ENCODE measurements at regions not wholly inside any gene's neighbourhood (a gene's known extent, or its start where the extent isn't known, plus 50 kb on each side); places are given as distances from the start of the nearest gene placed in this dataset.

- ATAC-seq: no peak
- TF ChIP-seq TOX (CRISPR knock-in tag; IDR thresholded peaks at IDR 0.05; ENCODE audit: borderline replicate concordance) (no peak), CSDC2 (CRISPR knock-in tag; IDR thresholded peaks at IDR 0.05) (no peak), ZNF70 (CRISPR knock-in tag; IDR thresholded peaks at IDR 0.05) (no peak), RARB (CRISPR knock-in tag; IDR thresholded peaks at IDR 0.05) (no peak)
- TF ChIP-seq, protein P1, sequence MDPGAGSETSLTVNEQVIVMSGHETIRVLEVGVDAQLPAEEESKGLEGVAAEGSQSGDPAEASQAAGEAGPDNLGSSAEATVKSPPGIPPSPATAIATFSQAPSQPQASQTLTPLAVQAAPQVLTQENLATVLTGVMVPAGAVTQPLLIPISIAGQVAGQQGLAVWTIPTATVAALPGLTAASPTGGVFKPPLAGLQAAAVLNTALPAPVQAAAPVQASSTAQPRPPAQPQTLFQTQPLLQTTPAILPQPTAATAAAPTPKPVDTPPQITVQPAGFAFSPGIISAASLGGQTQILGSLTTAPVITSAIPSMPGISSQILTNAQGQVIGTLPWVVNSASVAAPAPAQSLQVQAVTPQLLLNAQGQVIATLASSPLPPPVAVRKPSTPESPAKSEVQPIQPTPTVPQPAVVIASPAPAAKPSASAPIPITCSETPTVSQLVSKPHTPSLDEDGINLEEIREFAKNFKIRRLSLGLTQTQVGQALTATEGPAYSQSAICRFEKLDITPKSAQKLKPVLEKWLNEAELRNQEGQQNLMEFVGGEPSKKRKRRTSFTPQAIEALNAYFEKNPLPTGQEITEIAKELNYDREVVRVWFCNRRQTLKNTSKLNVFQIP (CRISPR knock-in tag; IDR thresholded peaks at IDR 0.05; ENCODE audit: borderline replicate concordance, low read depth): no peak
Measured at GRCh38 chr6:14885498-14885897, 360.4 kb upstream of the JARID2 start.

GRCh38 chr6:14887181-14887580 is 358.7 kb upstream of the JARID2 start:
- TF ChIP-seq OSR1 (CRISPR knock-in tag; IDR thresholded peaks at IDR 0.05): no peak
- no peak for TF ChIP-seq GLIS3 (CRISPR knock-in tag; IDR thresholded peaks at IDR 0.05)
- TF ChIP-seq ISL1 (CRISPR knock-in tag; IDR thresholded peaks at IDR 0.05): no peak
- no peak for TF ChIP-seq PPARA (CRISPR knock-in tag; IDR thresholded peaks at IDR 0.05; ENCODE audit: borderline replicate concordance)
- TF ChIP-seq CSDC2 (CRISPR knock-in tag; IDR thresholded peaks at IDR 0.05): no peak
- no peak for TF ChIP-seq ZFP30 (CRISPR knock-in tag; IDR thresholded peaks at IDR 0.05)
- TF ChIP-seq TOX (CRISPR knock-in tag; IDR thresholded peaks at IDR 0.05; ENCODE audit: borderline replicate concordance): no peak
- TF ChIP-seq, protein P2, sequence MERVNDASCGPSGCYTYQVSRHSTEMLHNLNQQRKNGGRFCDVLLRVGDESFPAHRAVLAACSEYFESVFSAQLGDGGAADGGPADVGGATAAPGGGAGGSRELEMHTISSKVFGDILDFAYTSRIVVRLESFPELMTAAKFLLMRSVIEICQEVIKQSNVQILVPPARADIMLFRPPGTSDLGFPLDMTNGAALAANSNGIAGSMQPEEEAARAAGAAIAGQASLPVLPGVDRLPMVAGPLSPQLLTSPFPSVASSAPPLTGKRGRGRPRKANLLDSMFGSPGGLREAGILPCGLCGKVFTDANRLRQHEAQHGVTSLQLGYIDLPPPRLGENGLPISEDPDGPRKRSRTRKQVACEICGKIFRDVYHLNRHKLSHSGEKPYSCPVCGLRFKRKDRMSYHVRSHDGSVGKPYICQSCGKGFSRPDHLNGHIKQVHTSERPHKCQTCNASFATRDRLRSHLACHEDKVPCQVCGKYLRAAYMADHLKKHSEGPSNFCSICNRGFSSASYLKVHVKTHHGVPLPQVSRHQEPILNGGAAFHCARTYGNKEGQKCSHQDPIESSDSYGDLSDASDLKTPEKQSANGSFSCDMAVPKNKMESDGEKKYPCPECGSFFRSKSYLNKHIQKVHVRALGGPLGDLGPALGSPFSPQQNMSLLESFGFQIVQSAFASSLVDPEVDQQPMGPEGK (CRISPR knock-in tag; IDR thresholded peaks at IDR 0.05; ENCODE audit: borderline replicate concordance): no peak
- no peak for TF ChIP-seq RARB (CRISPR knock-in tag; IDR thresholded peaks at IDR 0.05)
- no peak for TF ChIP-seq BACH2 (CRISPR knock-in tag; IDR thresholded peaks at IDR 0.05; ENCODE audit: borderline replicate concordance)
- no peak for TF ChIP-seq ZNF565 (CRISPR knock-in tag; conservative IDR thresholded peaks at IDR 0.05; ENCODE audit: low read depth)
- TF ChIP-seq, protein P1 (CRISPR knock-in tag; IDR thresholded peaks at IDR 0.05; ENCODE audit: borderline replicate concordance, low read depth): no peak
- TF ChIP-seq ZFP3 (CRISPR knock-in tag; IDR thresholded peaks at IDR 0.05): no peak
- no peak for TF ChIP-seq TSHZ2 (CRISPR knock-in tag; IDR thresholded peaks at IDR 0.05)
- TF ChIP-seq ZNF70 (CRISPR knock-in tag; IDR thresholded peaks at IDR 0.05): no peak
- TF ChIP-seq ZNF8 (CRISPR knock-in tag; IDR thresholded peaks at IDR 0.05): no peak
- TF ChIP-seq TCF4 (CRISPR knock-in tag; IDR thresholded peaks at IDR 0.05; ENCODE audit: borderline replicate concordance): no peak
- no peak for ATAC-seq

GRCh38 chr6:14887986-14888574 is 357.8 kb upstream of the JARID2 start:
- ATAC-seq: no peak
- no peak for TF ChIP-seq ARNTL (CRISPR knock-in tag; IDR thresholded peaks at IDR 0.05; ENCODE audit: borderline replicate concordance, low read depth)
- TF ChIP-seq ZC3H10 (CRISPR knock-in tag; IDR thresholded peaks at IDR 0.05): no peak
- no peak for TF ChIP-seq TSHZ2 (CRISPR knock-in tag; IDR thresholded peaks at IDR 0.05)
- TF ChIP-seq RARB (CRISPR knock-in tag; IDR thresholded peaks at IDR 0.05): no peak
- TF ChIP-seq, protein P2 (CRISPR knock-in tag; IDR thresholded peaks at IDR 0.05; ENCODE audit: borderline replicate concordance): no peak
- TF ChIP-seq CSDC2 (CRISPR knock-in tag; IDR thresholded peaks at IDR 0.05): no peak
- no peak for TF ChIP-seq ESRRG (CRISPR knock-in tag; IDR thresholded peaks at IDR 0.05)
- TF ChIP-seq ZNF70 (CRISPR knock-in tag; IDR thresholded peaks at IDR 0.05): no peak
- no peak for TF ChIP-seq TOX (CRISPR knock-in tag; IDR thresholded peaks at IDR 0.05; ENCODE audit: borderline replicate concordance)
- TF ChIP-seq, protein P1 (CRISPR knock-in tag; IDR thresholded peaks at IDR 0.05; ENCODE audit: borderline replicate concordance, low read depth): no peak
- no peak for TF ChIP-seq ZNF565 (CRISPR knock-in tag; conservative IDR thresholded peaks at IDR 0.05; ENCODE audit: low read depth)
